Mesenchymal stem cell (in vitro differentiated cells and primary cell): ENCODE measurements at regions not wholly inside any gene's neighbourhood (a gene's known extent, or its start where the extent isn't known, plus 50 kb on each side); places are given as distances from the start of the nearest gene placed in this dataset.
"Not testable (repeated sequence)": the region's sequence is repeated elsewhere in the genome, so short reads cannot be mapped to it uniquely, and the experiment has no call there.

ENCODE experiments used
- DNase-seq: peaks from one replicate; pipeline ENCODE4 v3.0.0-alpha.2; 2013
- H2AFZ ChIP-seq: one replicate; pipeline ENCODE4 v1.6.1; 2013; ENCODE audit warnings: low read depth, mild to moderate bottlenecking, control low read depth, inconsistent platforms, low read length, moderate library complexity
- H2AK5ac ChIP-seq: 2 replicates; pipeline ENCODE4 v1.6.1; 2013; ENCODE audit warnings: low read length, moderate library complexity, mild to moderate bottlenecking, inconsistent platforms; ENCODE audit not compliant: severe bottlenecking
- H2BK120ac ChIP-seq: one replicate; pipeline ENCODE4 v1.6.1; 2013; ENCODE audit warnings: low read depth, mild to moderate bottlenecking, inconsistent platforms, low read length, moderate library complexity
- H2BK12ac ChIP-seq, 2 experiments: one replicate each; pipeline ENCODE4 v1.6.1; 2013; ENCODE audit warnings: inconsistent platforms in 2 of 2, low read length in 2 of 2, mild to moderate bottlenecking in 2 of 2, moderate library complexity in 2 of 2, control low read depth in 1 of 2
- H2BK15ac ChIP-seq: one replicate; pipeline ENCODE4 v1.6.1; 2013; ENCODE audit warnings: mild to moderate bottlenecking, low read depth, inconsistent platforms; ENCODE audit not compliant: poor library complexity, severe bottlenecking
- H2BK5ac ChIP-seq: 2 replicates; pipeline ENCODE4 v1.6.1; 2013; ENCODE audit warnings: low read depth, mild to moderate bottlenecking, low read length, control low read depth, inconsistent platforms; ENCODE audit not compliant: poor library complexity, severe bottlenecking
- H3K14ac ChIP-seq, 2 experiments: one replicate each; pipeline ENCODE4 v1.6.1; 2013; ENCODE audit warnings: inconsistent platforms in 2 of 2, low read length in 2 of 2, control low read depth in 1 of 2, mild to moderate bottlenecking in 1 of 2, moderate library complexity in 1 of 2
- H3K18ac ChIP-seq, 2 experiments: one replicate each; pipeline ENCODE4 v1.6.1; 2013; ENCODE audit warnings: inconsistent platforms in 2 of 2, low read length in 2 of 2, control low read depth in 1 of 2, low read depth in 1 of 2, mild to moderate bottlenecking in 1 of 2
- H3K23ac ChIP-seq, 2 experiments: one replicate each; pipeline ENCODE4 v1.6.1; 2013; ENCODE audit warnings: inconsistent platforms in 2 of 2, low read length in 2 of 2, mild to moderate bottlenecking in 2 of 2, moderate library complexity in 2 of 2, control low read depth in 1 of 2
- H3K27ac ChIP-seq: 2 replicates; pipeline ENCODE4 v1.5.1; 2013; ENCODE audit warnings: mild to moderate bottlenecking, moderate library complexity, low read length, control low read depth, inconsistent platforms; ENCODE audit not compliant: poor library complexity, severe bottlenecking
- H3K27me3 ChIP-seq, 2 experiments: 2 replicates each; pipeline versions ENCODE4 v1.6.1 to v1.7.0; 2013; ENCODE audit warnings: low read length in 2 of 2, mild to moderate bottlenecking in 2 of 2, moderate library complexity in 2 of 2, control low read depth in 1 of 2, inconsistent platforms in 1 of 2; ENCODE audit not compliant: control insufficient read depth in 1 of 2, insufficient read depth in 1 of 2
- H3K36me3 ChIP-seq, 2 experiments: 2 replicates each; pipeline versions ENCODE4 v1.6.1 to v1.7.0; 2013; ENCODE audit warnings: low read length in 2 of 2, control low read depth in 1 of 2, inconsistent platforms in 1 of 2, low read depth in 1 of 2, mild to moderate bottlenecking in 1 of 2; ENCODE audit not compliant: insufficient read depth in 2 of 2, control insufficient read depth in 1 of 2
- H3K4ac ChIP-seq, 2 experiments: one replicate each; pipeline ENCODE4 v1.6.1; 2013; ENCODE audit warnings: inconsistent platforms in 2 of 2, low read length in 2 of 2, mild to moderate bottlenecking in 2 of 2, moderate library complexity in 2 of 2, control low read depth in 1 of 2, low read depth in 1 of 2
- H3K4me1 ChIP-seq: 2 replicates; pipeline ENCODE4 v1.6.1; 2013; ENCODE audit warnings: low read depth, low read length, control low read depth; ENCODE audit not compliant: control insufficient read depth, insufficient read depth
- H3K4me2 ChIP-seq: 2 replicates; pipeline ENCODE4 v1.6.1; 2013; ENCODE audit warnings: low read length, mild to moderate bottlenecking, inconsistent platforms; ENCODE audit not compliant: poor library complexity, severe bottlenecking
- H3K4me3 ChIP-seq, 2 experiments: 2 replicates each; pipeline versions ENCODE4 v1.5.1 to v1.7.0; 2013; ENCODE audit warnings: low read length in 2 of 2, mild to moderate bottlenecking in 2 of 2, control low read depth in 1 of 2, low read depth in 1 of 2; ENCODE audit not compliant: insufficient read depth in 1 of 2
- H3K79me1 ChIP-seq: replicated peaks from 2 replicates; pipeline ENCODE4 v1.6.1; 2013; ENCODE audit warnings: mild to moderate bottlenecking, control low read depth, low read length, inconsistent platforms; ENCODE audit not compliant: poor library complexity, severe bottlenecking
- H3K9ac ChIP-seq: 2 replicates; pipeline ENCODE4 v1.7.0; 2013; ENCODE audit warnings: mild to moderate bottlenecking, low read length, moderate library complexity
- H3K9me3 ChIP-seq: 2 replicates; pipeline ENCODE4 v1.7.0; 2013; ENCODE audit warnings: mild to moderate bottlenecking, low read length; ENCODE audit not compliant: control insufficient read depth
- H4K8ac ChIP-seq: one replicate; pipeline ENCODE4 v1.6.1; 2013; ENCODE audit warnings: inconsistent platforms, mild to moderate bottlenecking, low read length, moderate library complexity
- H4K91ac ChIP-seq: one replicate; pipeline ENCODE4 v1.6.1; 2013; ENCODE audit warnings: mild to moderate bottlenecking, low read length, inconsistent platforms
- WGBS: methylation state at CpG from one replicate; pipeline ENCODE4 v1.1.7; 2013; ENCODE audit warnings: mixed read lengths; 5-methylcytosine and 5-hydroxymethylcytosine counted together

DNA sequence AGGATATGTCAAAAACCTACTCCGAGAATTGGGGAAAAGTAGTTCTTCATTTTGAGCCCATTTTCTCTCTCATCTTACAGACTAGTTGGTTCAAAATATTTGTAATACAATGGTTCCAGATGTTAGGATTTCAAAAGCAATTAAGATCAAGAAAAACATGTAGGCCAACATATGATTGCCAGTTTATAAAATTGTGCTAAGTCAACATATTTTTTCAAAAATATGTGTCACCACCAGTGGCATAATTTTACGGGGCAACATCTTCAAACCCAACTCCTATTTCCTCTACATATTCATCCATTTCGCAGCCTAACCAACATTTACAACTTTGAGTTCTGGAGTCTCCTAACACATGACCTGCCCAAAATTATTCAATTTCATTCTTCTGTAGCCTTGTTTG lies 514.5 kb upstream of the TPK1 start:
- Histone ChIP-seq H3K79me1 (no peaks in the 10 kb centered on the region), H2BK12ac (no peak overlapping the region), H3K9me3 (peaks cover 16% of the 10 kb centered on the region), H3K14ac (no peak overlapping the region), H4K91ac (no peak overlapping the region), H3K23ac (no peak overlapping the region), H3K4me3 (no peak overlapping the region), H3K9ac (no peak overlapping the region), H3K4me1 (no peaks in the 10 kb centered on the region), H3K4ac (no peak overlapping the region), H2BK120ac (no peak overlapping the region), H2BK15ac (no peak overlapping the region), H3K27me3 (no peaks in the 10 kb centered on the region), H3K4me2 (no peak overlapping the region), H3K27ac (no peak overlapping the region), H2AK5ac (no peak overlapping the region), H4K8ac (no peak overlapping the region), H2BK5ac (no peak overlapping the region), H3K36me3 (no peaks in the 10 kb centered on the region), H2AFZ (no peak overlapping the region), H3K18ac (no peak overlapping the region)
- no peak for DNase-seq
- WGBS: 76% methylated on average over 2 of the region's 3 CpGs

DNA sequence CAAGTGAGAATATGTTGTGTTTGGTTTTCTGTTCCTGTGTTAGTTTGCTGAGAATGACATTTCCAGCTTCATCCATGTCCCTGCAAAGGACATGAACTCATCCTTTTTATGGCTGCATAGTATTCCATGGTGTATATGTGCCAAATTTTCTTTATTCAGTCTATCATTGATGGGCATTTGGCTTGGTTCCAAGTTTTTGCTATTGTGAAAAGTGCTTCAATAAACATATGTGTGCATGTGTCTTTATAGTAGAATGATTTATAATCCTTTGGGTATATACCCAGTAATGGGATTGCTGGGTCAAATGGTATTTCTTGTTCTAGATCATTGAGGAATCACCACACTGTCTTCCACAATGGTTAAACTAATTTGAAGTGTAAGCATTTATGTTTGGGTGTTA lies 513.6 kb upstream of the TPK1 start:
- H3K27ac ChIP-seq, H3K27me3 ChIP-seq, H3K4ac ChIP-seq, H2BK15ac ChIP-seq, H4K91ac ChIP-seq, H2AK5ac ChIP-seq, DNase-seq, H3K4me2 ChIP-seq, H2BK12ac ChIP-seq, H2AFZ ChIP-seq, H4K8ac ChIP-seq, H3K14ac ChIP-seq, H3K36me3 ChIP-seq, H3K9ac ChIP-seq, H3K18ac ChIP-seq, H3K4me3 ChIP-seq, H2BK120ac ChIP-seq, H3K23ac ChIP-seq, H3K79me1 ChIP-seq, H3K4me1 ChIP-seq, H2BK5ac ChIP-seq: not testable (repeated sequence)
- peaks cover 16% of the 10 kb centered on the region for H3K9me3 ChIP-seq

DNA sequence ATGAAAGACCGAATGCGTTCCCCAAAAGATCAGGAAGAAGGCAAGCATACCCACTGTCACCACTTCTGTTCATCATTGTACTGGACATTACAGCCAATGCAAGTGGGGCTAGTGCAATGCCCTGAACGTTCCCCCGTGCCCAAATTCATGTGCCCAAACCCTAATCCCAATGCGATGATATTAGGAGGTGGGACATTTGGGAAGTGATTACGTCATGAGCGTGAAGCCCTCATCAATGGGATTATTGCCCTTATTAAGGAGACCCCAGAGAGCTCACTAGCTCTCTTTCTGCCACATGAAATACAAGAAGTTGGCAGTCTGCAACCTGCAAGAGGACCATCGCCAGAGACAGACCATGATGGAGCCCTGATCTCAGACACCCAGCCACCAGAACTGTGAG lies 511.4 kb upstream of the TPK1 start:
- H3K4ac ChIP-seq: no peak overlapping the region
- no peak overlapping the region for H3K4me2 ChIP-seq
- H4K91ac ChIP-seq: no peak overlapping the region
- H2BK15ac ChIP-seq: no peak overlapping the region
- no peaks in the 10 kb centered on the region for H3K79me1 ChIP-seq
- H3K18ac ChIP-seq: no peak overlapping the region
- H3K36me3 ChIP-seq: no peaks in the 10 kb centered on the region
- H3K4me3 ChIP-seq: no peak overlapping the region
- H3K9ac ChIP-seq: no peak overlapping the region
- H3K4me1 ChIP-seq: no peaks in the 10 kb centered on the region
- H3K27ac ChIP-seq: no peak overlapping the region
- no peaks in the 10 kb centered on the region for H3K27me3 ChIP-seq
- 83% methylated on average over 7 of the region's 8 CpGs for WGBS
- H2AK5ac ChIP-seq: no peak overlapping the region
- DNase-seq: no peak
- H3K23ac ChIP-seq: no peak overlapping the region
- no peak overlapping the region for H3K14ac ChIP-seq
- peaks cover 16% of the 10 kb centered on the region for H3K9me3 ChIP-seq
- H2BK120ac ChIP-seq: no peak overlapping the region
- H2BK12ac ChIP-seq: no peak overlapping the region
- no peak overlapping the region for H2AFZ ChIP-seq
- no peak overlapping the region for H4K8ac ChIP-seq
- no peak overlapping the region for H2BK5ac ChIP-seq

DNA sequence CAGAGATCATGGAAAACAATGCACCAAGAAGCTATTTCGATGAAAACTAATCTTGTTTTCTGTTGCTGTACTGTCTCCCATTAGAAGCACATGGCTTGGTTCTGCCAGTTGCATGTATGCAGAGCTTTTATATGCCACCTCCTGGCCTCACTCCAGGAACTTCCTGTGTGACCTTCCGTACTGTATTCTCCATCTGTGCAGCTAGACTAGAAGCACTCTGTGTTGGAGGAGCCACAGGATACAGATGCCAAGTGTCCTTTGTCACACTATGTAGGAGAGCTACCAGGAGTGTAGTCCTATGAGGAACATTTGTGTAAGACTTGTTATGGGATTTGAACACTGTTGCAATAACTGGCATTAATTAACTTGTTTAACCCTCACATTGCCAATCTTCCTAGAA lies 503.5 kb upstream of the TPK1 start:
- Histone ChIP-seq H3K27me3 (no peaks in the 10 kb centered on the region), H3K14ac (no peak overlapping the region), H3K23ac (no peak overlapping the region), H3K36me3 (no peaks in the 10 kb centered on the region), H2BK5ac (no peak overlapping the region), H3K9me3 (peaks cover 15% of the 10 kb centered on the region), H2AFZ (no peak overlapping the region), H3K27ac (no peak overlapping the region), H4K8ac (no peak overlapping the region), H2BK120ac (no peak overlapping the region), H3K9ac (no peak overlapping the region), H3K4me3 (no peak overlapping the region), H2AK5ac (no peak overlapping the region), H3K79me1 (no peaks in the 10 kb centered on the region), H4K91ac (no peak overlapping the region), H2BK15ac (no peak overlapping the region), H2BK12ac (no peak overlapping the region), H3K4me1 (no peaks in the 10 kb centered on the region), H3K4ac (no peak overlapping the region), H3K4me2 (no peak overlapping the region), H3K18ac (no peak overlapping the region)
- DNase-seq: no peak
- WGBS: 60% methylated on average over 2 of the region's 2 CpGs
